HG03159 (cell line): ENCODE measurements at regions not wholly inside any gene's neighbourhood (a gene's known extent, or its start where the extent isn't known, plus 50 kb on each side); places are given as distances from the start of the nearest gene placed in this dataset.
"Not testable (repeated sequence)": the region's sequence is repeated elsewhere in the genome, so short reads cannot be mapped to it uniquely, and the experiment has no call there.

ENCODE experiments used
- ATAC-seq: cut with Tn5 transposase; IDR thresholded peaks from one replicate; pipeline ENCODE4 v1.9.1; 2021; ENCODE audit warnings: mild to moderate bottlenecking, moderate library complexity; ENCODE audit not compliant: unreplicated experiment

DNA sequence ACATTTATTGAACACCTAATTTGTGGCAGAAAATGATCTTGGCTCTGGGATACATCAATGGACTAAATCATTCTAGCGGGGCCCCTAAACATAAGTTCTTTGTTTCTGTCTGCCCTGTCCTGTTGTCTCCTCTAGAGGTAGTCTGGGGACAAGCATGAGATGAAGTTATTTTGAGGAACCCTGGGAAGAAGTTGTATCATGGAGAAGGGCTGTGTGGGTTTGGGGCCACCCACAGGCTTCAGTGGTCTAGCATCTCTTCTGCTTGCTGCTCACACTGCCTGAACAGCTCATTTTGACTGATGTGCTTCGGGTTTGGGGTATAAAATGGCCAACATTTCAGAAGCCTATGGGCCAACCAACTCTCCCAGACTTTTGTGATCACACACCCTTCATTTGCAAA lies 50.3 kb upstream of the OSBPL11 start:
- no peak for ATAC-seq

GRCh38 chr3:125646581-125646980 lies 51.3 kb upstream of the OSBPL11 start:
- no peak for ATAC-seq

DNA sequence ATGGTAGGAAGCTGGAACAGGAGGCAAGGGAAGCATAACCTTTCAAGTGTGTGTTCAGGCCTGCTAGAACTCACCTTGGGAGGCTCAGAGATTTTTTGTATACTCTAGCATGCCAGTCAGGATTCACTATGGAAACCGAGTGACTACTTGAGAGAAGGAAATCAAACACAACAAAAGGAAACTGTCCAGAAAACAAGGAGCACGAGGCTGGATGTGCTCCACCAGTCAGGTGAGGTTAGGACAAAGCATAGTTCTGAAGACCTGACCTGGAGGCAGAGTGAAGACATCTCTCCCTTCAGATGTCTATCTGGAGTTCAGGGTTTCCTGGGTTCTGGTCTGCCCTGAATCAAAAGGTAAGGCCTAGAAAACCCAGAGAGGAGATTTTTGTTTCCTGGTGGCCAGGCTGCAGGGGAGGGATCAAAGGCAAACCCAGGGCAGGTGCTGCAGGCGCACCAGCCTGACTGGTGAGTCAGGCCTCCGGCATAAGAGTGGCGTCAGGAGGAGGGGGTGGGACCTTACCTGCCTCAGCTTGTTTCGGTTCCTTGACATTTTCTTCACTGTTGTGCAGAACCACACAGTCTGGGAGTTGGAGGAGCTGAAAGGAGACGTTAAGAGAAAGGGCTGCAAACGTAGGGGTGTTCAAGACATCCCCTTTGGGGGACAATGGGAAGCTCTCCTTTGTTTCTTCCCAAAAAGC lies 52.2 kb upstream of the OSBPL11 start:
- no peak for ATAC-seq

- no peak for ATAC-seq
These were observed 55.9 kb upstream of the OSBPL11 start for GRCh38 chr3:125651244-125651643.

DNA sequence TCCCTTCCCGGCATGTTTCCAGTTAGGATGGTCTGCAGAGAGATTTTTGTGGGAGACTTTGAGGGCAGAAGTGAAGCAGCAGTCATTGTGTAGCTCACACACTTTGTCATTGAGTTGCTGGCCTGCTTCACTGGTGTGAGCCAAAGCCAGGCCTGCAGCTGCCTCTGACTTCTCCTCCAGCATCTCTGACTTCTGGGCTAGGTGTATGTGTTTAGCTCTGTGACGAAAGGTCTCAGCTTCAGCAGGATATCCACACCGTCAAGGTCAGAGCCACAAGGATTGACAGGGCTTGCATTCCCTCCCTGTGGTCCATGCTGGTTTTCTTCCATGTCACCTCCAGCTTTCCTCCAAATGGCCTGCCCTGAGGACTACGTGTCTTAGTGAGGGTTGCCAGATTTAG lies 57.1 kb upstream of the OSBPL11 start:
- no peak for ATAC-seq

GRCh38 chr3:125654526-125654925 lies 59.2 kb upstream of the OSBPL11 start:
- ATAC-seq, result no peak

GRCh38 chr3:125662675-125663074 lies 67.4 kb upstream of the OSBPL11 start:
- no peak for ATAC-seq

- no peak for ATAC-seq
These were observed 75.1 kb upstream of the OSBPL11 start for GRCh38 chr3:125670352-125670751.

DNA sequence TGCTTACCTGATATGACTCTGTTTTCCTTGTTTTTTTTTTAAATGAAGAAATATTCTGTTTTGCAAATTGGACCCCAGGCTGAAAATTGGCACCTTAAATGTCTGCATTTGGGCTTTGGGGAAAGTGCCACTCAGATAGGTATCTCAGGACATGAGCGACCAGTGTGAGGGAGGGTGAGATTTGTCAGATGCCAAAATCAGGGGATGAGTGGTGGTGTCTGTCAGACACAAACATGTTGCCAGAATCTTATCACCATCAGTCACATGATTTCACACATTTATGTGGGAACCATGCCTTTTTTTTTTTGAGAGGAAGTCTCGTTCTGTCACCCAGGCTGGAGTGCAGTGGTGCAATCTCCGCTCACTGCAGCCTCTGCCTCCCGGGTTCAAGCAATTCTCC lies 75.6 kb upstream of the OSBPL11 start:
- ATAC-seq, result no peak

GRCh38 chr3:125671461-125672243 lies 76.4 kb upstream of the OSBPL11 start:
- ATAC-seq, result no peak

DNA sequence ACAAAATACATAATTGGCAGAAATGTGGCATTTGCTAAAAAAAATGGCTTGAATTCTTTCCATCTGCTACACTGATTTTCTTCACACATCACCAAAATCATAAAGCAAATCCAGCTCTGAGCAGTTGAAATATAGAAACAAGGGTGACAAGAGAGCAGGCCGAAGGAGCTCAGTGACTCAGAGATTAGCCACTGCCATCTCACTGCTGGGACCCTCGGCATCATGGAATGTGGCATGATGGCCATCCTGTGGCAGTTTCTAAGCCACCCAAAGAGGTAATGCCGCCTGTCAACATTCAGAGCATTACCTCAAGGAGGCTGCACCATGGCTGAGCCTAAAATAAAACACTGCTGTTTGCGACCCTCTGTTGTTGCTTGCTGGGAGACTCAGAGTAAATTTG lies 80.5 kb upstream of the OSBPL11 start:
- ATAC-seq, result no peak

DNA sequence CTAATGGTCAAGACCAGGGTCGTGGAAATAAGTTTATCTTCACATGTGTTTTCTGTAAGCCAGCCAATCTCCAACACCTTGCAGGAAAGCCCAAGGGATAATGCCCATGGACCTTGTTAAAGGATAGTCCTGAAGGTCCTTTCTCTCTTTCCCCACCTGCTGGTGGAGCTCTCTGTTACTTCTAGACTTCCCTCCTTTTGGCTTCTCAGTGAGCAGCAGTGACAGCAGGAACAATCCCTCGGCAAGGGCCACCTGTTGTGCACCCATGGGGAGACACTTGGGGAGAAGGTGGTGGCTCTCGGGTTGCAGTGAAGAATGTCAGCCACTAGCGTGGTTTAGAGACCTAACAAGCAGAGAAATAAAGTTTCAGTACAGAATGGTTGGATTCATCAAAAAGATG lies 84.0 kb upstream of the OSBPL11 start:
- no peak for ATAC-seq

DNA sequence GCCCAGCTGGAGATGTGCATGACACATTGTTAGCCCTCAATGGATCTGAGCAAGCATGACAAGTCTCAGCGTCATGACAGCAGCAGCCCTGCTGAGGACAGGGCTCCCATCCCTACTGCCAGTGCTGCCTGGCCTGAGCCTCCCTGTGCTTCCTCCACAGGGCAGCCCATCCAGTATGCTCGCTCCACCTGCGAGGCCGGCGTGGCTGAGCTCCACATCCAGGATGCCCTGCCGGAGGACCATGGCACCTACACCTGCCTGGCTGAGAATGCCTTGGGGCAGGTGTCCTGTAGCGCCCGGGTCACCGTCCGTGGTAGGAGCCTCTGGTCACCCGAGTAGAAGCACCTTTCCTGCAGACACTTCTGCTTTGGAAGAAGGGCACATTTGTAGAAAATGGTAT lies 85.8 kb upstream of the OSBPL11 start:
- ATAC-seq, result no peak

DNA sequence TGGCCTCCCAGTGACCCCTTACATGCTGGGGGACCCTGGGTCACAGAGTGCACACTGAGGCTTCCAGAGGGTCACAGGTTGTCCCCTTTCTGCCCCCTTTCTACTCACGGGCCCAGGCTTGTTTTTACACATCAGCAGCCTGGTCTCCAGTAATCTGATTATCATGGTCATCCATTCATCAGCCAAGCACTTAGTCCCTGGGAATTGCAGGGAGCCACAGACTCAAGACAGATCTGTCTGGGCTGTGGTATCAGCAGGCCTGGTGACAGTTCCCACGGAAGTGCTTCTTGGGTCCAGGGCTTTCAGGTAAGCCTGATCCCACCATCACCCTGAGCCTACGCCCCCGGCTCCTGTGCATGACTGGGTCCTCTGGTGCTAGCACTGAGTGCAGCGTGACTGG lies 86.6 kb upstream of the OSBPL11 start:
- ATAC-seq, result not testable (repeated sequence)

GRCh38 chr3:125682610-125683009 lies 87.3 kb upstream of the OSBPL11 start:
- not testable (repeated sequence) for ATAC-seq

- no peak for ATAC-seq
These were observed 88.0 kb upstream of the OSBPL11 start for GRCh38 chr3:125683067-125683829.

DNA sequence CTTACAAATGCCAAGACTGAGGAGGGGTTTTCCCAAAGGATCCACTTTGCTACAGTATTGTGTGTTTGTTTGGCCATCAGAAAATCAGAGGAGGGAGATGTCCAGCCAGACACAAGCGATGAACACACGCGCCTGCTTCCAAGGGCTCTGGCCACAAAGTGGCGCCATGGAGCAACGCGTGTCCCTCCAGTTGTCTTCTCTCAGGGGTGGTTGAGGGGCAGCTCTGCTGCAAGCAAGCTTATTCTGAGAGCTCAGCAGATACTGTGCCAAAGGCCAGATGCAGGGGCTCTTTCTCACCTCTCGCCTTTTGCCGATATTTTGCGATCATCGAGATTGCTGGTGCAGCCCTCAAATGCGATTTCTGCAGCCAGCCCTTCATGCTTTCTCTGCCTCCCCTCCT lies 88.9 kb upstream of the OSBPL11 start:
- ATAC-seq, result no peak

DNA sequence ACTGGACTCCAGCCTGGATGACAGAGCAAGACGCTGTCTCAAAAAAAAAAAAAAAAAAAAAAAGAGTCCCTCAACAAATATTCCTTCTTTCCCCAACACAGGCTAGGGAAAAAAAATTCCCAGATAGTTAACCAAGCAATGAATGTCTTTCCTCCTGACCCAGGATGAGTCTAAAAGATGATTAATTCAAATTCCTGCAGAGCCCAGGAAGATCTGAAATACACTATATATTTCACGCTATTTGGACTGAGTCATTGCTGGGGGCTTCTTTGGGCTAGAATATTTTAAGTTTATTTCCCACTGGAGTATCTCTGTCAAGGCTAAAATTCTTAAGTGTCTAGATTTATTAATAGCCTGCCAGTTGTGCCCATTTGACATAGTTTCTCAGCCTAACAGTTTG lies 90.4 kb upstream of the OSBPL11 start:
- not testable (repeated sequence) for ATAC-seq

DNA sequence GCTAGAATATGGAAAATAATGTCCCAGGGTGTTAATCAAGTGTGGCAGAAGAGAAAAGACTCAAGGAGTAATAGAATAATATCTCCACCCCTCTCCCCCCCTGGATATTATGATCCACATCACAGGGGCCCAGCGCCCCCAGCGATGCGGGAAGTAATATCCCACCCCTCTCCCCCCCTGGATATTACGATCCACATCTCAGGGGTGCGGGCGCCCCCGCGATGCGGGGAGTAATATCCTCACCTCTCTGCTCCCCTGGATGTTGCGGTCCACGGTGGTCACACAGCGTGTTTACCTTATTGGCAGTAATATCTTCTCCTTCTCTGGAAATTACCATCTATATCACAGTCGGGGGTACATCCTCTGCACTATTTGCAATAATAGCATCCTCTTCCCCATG lies 97.1 kb upstream of the OSBPL11 start:
- no peak for ATAC-seq

- no peak for ATAC-seq
These were observed 98.6 kb upstream of the OSBPL11 start for GRCh38 chr3:125693887-125694286.

DNA sequence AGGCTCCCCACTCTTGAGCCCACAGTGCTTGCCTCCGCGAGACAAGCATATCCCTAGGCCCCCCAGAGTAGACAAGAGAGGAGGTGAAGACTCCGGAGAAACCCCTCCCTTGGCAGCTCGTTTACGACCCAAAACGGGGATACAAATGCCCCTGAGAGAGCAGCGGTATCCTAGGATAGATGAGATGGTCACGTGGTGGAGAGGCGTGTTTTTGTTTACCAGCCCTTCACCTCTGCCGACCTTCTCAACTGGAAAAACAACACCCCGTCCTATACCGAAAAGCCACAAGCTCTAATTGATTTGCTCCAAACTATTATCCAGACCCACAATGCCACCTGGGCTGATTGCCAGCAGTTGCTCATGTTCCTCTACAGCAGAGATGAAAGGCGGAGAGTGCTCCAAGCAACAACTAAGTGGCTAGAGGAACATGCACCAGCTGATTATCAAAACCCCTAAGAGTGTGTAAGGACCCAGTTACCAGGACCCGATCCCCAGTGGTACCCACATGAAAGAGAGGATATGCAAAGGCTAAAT lies 99.5 kb upstream of the OSBPL11 start:
- ATAC-seq, result no peak

DNA sequence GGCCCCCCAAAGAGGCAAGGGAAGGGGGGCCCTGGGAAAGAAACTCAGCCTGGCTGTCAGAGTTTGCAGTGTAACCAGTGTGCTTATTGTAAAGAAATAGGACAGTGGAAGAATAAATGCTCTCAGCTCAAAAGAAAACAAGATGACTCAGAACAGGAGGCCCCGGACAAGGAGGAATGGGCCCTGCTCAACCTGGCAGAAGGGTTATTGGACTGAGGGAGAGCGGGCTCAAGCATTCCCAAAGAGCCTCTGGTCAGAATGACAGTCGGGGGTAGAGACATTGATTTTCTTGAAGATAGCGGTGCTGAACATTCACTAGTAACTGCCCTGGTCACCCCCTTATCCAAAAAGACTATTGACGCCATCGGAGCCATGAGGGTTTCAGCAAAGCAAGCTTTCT lies 100.4 kb upstream of the OSBPL11 start:
- no peak for ATAC-seq
